Erythroblast (primary cell): ENCODE measurements at regions not wholly inside any gene's neighbourhood (a gene's known extent, or its start where the extent isn't known, plus 50 kb on each side); places are given as distances from the start of the nearest gene placed in this dataset.

Experiments
- DNase-seq, 2 experiments: peaks; one replicate each; lab custom pipeline; 2025; lab: John Stamatoyannopoulos, UW
- GATA1 ChIP-seq: IDR thresholded peaks from 2 replicates; pipeline ENCODE4 v1.6.1; 2011; ENCODE audit warnings: low read depth, mild to moderate bottlenecking, control low read depth, low read length, moderate library complexity
- POLR2A ChIP-seq: IDR thresholded peaks from 2 replicates; pipeline ENCODE4 v1.6.1; 2011; ENCODE audit warnings: mild to moderate bottlenecking, low read length

DNA sequence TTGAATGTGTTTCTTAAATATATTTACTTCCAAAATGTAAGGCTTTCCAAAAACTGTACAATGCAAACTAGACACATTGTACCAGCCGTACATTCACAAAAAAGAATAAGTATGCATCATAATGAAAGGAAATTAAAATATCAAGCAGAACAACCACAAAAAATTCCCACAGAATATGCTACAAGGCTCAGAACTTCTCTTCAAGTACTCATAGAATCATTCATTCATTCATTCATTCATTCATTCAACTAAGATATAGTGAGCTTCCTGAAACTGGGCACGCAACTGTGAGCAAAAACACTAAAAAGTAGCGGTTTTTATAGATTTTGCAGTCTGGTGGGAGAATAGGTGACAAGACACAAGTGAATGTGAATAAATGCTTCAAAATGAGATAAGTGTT lies 690.1 kb downstream of the KCNA4 start:
- TF ChIP-seq POLR2A = no peak
- DNase-seq = no peak

DNA sequence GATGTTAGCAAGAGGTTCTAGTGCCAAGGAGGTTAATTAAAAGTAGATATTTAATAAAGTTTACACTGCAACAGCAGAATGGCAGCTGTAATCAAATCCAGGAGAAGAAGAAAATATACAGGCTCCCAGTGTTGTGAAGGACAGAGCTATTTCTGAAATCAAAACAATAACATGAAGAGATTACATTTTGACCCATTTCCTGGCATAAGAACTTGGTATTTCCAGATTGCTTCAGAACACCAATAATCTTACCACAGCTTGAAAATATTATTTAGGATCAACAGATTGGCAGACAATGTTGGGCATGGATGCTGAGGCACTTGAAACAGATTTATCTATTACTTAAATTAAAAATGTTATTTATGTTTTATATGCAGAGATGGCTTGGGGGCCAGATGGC lies 692.5 kb downstream of the KCNA4 start:
- TF ChIP-seq GATA1 (no peak), POLR2A (no peak)
- no peak for DNase-seq

- no peak for TF ChIP-seq GATA1
- no peak for TF ChIP-seq POLR2A
- no peak for DNase-seq
These were observed 695.3 kb downstream of the KCNA4 start for GRCh38 chr11:29321293-29322132.

- no peak for DNase-seq
- no peak for TF ChIP-seq GATA1
- TF ChIP-seq POLR2A = no peak
These were observed 696.6 kb downstream of the KCNA4 start for GRCh38 chr11:29320196-29320595.

- no peak for TF ChIP-seq GATA1
- no peak for TF ChIP-seq POLR2A
- no peak for DNase-seq
These were observed 697.6 kb downstream of the KCNA4 start for GRCh38 chr11:29319210-29319609.

GRCh38 chr11:29318134-29318845 lies 698.5 kb downstream of the KCNA4 start:
- no peak for DNase-seq
- no peak for TF ChIP-seq GATA1
- no peak for TF ChIP-seq POLR2A

- TF ChIP-seq POLR2A = no peak
- TF ChIP-seq GATA1 = no peak
- DNase-seq = no peak
These were observed 699.1 kb downstream of the KCNA4 start for GRCh38 chr11:29317694-29318093.

DNA sequence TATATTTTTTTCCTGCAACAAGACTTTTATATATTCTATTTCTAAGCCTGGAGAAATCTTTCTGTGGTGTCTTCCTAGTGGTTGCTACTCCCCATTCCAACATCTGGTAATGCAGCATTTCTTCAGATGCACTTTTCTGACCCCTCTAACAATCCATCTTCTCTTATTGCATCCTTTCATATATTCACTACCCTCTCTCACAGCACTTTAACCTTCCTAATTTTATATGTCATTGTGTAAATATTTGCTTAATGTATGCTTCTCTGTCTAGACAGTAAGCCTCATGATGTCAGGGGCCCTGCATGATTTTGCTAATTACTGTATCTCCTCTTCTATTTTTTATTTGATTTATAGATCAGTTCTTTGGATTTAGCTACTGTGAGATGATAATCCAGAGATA lies 701.6 kb downstream of the KCNA4 start:
- no peak for DNase-seq
- no peak for TF ChIP-seq POLR2A
- no peak for TF ChIP-seq GATA1

GRCh38 chr11:29314211-29314610 lies 702.6 kb downstream of the KCNA4 start:
- TF ChIP-seq POLR2A = no peak
- TF ChIP-seq GATA1 = no peak
- no peak for DNase-seq

- TF ChIP-seq POLR2A = no peak
- TF ChIP-seq GATA1 = no peak
- DNase-seq = no peak
These were observed 704.0 kb downstream of the KCNA4 start for GRCh38 chr11:29312812-29313211.

- DNase-seq = no peak
- no peak for TF ChIP-seq POLR2A
- TF ChIP-seq GATA1 = no peak
These were observed 706.0 kb downstream of the KCNA4 start for GRCh38 chr11:29310725-29311342.

DNA sequence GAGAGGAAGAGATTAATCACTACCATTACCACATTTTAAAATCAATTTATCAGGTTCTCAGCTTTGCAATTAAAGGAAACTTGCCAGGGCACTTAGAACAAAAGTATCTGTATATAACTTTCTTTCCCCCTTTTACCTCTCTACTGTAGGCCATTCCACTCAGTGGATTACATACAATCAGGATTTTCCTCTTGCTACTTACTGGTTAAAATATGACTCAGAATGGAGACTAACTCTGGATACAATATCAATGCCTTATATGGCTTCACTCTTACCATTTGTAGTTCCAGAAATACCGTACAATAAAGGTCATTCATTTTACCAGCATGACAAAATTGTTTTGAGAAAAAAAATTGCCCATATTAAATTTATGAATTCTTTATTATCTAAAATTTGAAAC lies 706.8 kb downstream of the KCNA4 start:
- DNase-seq = no peak
- TF ChIP-seq POLR2A = no peak
- TF ChIP-seq GATA1 = no peak

DNA sequence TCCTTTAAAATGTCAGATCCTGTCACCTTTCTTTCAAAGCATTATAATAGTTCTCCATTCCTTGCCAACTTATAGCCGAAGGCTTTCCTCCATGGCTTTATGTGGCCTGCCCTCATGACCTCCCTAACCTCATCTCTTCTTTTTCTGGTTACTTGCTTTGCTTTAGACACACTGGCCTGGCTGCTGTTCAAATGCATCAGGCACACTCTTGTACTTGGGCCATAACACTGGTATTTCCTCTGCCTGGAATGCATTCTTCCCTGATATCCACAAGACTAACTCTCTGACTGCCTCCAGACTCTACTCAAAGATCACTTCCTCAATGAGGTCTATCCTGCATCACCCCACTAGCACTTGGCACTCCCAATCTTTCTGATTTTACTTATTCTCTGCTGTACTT lies 710.3 kb downstream of the KCNA4 start:
- no peak for DNase-seq
- TF ChIP-seq POLR2A = no peak
- TF ChIP-seq GATA1 = no peak

DNA sequence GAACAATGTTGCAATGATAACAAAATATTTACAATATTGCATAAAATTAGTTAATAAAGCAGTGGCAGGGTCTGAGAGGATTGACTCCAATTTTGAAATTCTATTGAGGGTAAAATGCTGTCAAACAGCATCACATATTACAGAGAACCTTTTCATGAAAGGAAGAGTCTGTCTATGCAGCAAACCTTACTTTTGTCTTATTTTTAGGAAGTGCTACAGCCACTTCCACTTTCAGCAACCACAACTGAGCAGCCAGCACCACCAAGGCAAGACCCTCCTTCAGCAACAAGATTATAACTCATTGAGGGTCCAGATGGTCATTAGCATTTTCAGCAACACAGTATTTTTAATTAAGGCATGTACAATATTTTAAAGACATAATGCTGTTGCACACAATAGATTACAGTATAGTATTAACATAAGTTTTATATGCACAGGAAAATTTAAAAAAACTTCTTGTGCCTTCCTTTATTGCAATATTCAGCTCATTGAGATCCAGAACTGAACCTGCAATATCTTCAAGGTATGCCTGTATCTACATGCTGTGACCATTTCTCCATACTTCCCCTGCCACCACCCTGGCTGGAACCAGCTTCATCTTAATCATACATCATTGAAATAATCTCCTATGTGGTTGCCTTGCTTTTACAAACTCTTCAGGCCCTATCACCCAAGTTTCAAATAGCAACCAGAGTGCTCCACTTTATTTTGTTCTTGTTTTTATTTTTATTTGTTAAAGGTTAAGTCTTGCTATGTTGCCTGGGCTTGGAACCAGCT lies 711.2 kb downstream of the KCNA4 start:
- DNase-seq = no peak
- TF ChIP-seq POLR2A (no peak), GATA1 (no peak)

GRCh38 chr11:29300420-29300819 lies 716.4 kb downstream of the KCNA4 start:
- DNase-seq = no peak
- TF ChIP-seq GATA1 = no peak
- no peak for TF ChIP-seq POLR2A
